ENCODE measurements at regions not wholly inside any gene's neighbourhood (a gene's known extent, or its start where the extent isn't known, plus 50 kb on each side); places are given as distances from the start of the nearest gene placed in this dataset.

DNA sequence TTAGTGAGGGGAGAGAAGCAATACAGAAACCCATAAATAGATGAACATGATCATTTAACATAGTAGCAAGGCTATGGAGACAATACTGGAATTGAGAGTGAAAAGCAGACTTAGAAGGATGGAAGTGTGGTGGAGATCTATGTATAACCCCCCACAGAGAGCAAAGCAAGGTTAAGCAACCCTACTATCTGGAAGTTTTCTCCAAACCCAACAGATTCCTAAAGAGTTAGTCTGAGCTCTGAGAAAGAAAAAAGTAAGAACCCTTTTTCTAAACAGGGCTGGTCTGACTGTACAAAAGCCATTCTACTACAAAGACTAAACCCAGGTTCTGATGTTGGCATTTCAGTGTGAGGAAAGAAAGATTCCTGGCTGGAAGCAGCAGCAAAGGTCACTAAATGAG lies 153.2 kb downstream of the WNT5A start:
- no peak overlapping the region for H3K9ac ChIP-seq (ENCODE audit: insufficient read depth in 1 of 2, low read depth in 2 of 2, low read length in 2 of 2)
- H3K27ac ChIP-seq (ENCODE audit: extremely low read depth, low read depth, low read length): no peak overlapping the region
- H3K27me3 ChIP-seq (ENCODE audit: control insufficient read depth in 2 of 2, insufficient read depth in 2 of 2, low read length in 2 of 2): no peaks in the 10 kb centered on the region
- H2AFZ ChIP-seq (ENCODE audit: low read depth, low read length): no peak overlapping the region
- BruUV-seq (replicated peaks): no TSS peak
- no peaks in the 10 kb centered on the region for H3K9me3 ChIP-seq (replicated peaks; ENCODE audit: control insufficient read depth, insufficient read depth, low read depth, low read length)
- ChIA-PET POLR2A (no interaction called here), CTCF (ENCODE audit: low intra/inter-chr PET ratio) (no interaction called here)
- H3K4me2 ChIP-seq (ENCODE audit: insufficient read depth, low read length): no peak overlapping the region
- H3K4me1 ChIP-seq (replicated peaks in 1 of 2; ENCODE audit: control insufficient read depth in 2 of 2, insufficient read depth in 2 of 2, low read length in 2 of 2): no peaks in the 10 kb centered on the region
- DNase-seq (ENCODE audit: extremely low read depth in 1 of 4, low spot score in 3 of 4): no peak
- no peak for FAIRE-seq
- no peak for TF ChIP-seq NBN (IDR thresholded peaks at IDR 0.05; ENCODE audit: low read depth)
- no peak for TF ChIP-seq ZBTB17 (CRISPR knock-in tag; IDR thresholded peaks at IDR 0.05)
- TF ChIP-seq EGR1 (conservative IDR thresholded peaks at IDR 0.05): no peak
- in situ Hi-C loops (cut with MboI) (no loop called here), intact Hi-C loops (cut with micrococcal nuclease) (no loop called here)
- ATAC-seq: no peak
- no peaks in the 10 kb centered on the region for H3K9me1 ChIP-seq (ENCODE audit: control insufficient read depth, insufficient read depth, low read length)
- no peak overlapping the region for H3K4me3 ChIP-seq
- H3K36me3 ChIP-seq (ENCODE audit: control insufficient read depth, insufficient read depth, low read length): no peaks in the 10 kb centered on the region
- no peaks in the 10 kb centered on the region for H4K20me1 ChIP-seq (replicated peaks; ENCODE audit: control insufficient read depth, insufficient read depth, low read length)
- H3K79me2 ChIP-seq (ENCODE audit: control insufficient read depth, insufficient read depth, low read length): no peaks in the 10 kb centered on the region

DNA sequence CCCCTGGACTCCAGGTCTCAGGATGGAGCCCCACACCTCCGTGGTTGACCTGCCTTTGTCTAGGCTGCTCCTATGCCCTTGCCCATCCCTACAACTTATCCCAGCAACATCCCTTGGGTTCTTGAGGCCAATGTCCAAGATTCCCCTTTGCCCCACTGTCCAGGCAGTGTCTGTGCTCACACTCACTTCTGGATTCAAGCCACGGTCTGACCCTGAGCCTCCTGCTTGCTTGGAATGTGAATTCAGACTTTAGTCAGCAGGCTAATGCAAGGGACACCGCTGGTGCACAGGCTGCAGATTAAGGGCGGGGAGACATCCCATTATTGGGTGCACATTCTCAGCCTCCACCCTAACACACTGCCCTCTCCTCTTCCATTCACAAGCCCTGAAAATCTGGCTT lies 154.1 kb downstream of the WNT5A start:
- TF ChIP-seq PHF21A (IDR thresholded peaks at IDR 0.05; ENCODE audit: borderline replicate concordance, low read depth) (no peak), POLR3A (IDR thresholded peaks at IDR 0.05; ENCODE audit: borderline replicate concordance, extremely low read depth, insufficient read depth, insufficient read length) (no peak)
- TF ChIP-seq, protein P1, sequence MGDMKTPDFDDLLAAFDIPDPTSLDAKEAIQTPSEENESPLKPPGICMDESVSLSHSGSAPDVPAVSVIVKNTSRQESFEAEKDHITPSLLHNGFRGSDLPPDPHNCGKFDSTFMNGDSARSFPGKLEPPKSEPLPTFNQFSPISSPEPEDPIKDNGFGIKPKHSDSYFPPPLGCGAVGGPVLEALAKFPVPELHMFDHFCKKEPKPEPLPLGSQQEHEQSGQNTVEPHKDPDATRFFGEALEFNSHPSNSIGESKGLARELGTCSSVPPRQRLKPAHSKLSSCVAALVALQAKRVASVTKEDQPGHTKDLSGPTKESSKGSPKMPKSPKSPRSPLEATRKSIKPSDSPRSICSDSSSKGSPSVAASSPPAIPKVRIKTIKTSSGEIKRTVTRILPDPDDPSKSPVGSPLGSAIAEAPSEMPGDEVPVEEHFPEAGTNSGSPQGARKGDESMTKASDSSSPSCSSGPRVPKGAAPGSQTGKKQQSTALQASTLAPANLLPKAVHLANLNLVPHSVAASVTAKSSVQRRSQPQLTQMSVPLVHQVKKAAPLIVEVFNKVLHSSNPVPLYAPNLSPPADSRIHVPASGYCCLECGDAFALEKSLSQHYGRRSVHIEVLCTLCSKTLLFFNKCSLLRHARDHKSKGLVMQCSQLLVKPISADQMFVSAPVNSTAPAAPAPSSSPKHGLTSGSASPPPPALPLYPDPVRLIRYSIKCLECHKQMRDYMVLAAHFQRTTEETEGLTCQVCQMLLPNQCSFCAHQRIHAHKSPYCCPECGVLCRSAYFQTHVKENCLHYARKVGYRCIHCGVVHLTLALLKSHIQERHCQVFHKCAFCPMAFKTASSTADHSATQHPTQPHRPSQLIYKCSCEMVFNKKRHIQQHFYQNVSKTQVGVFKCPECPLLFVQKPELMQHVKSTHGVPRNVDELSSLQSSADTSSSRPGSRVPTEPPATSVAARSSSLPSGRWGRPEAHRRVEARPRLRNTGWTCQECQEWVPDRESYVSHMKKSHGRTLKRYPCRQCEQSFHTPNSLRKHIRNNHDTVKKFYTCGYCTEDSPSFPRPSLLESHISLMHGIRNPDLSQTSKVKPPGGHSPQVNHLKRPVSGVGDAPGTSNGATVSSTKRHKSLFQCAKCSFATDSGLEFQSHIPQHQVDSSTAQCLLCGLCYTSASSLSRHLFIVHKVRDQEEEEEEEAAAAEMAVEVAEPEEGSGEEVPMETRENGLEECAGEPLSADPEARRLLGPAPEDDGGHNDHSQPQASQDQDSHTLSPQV (IDR thresholded peaks at IDR 0.05): no peak
- H3K4me3 ChIP-seq: no peak overlapping the region
- no peak overlapping the region for H3K9ac ChIP-seq (ENCODE audit: insufficient read depth in 1 of 2, low read depth in 2 of 2, low read length in 2 of 2)
- H3K79me2 ChIP-seq (ENCODE audit: control insufficient read depth, insufficient read depth, low read length): no peaks in the 10 kb centered on the region
- no TSS peak for BruUV-seq (replicated peaks)
- no peak for FAIRE-seq
- no peaks in the 10 kb centered on the region for H3K9me1 ChIP-seq (ENCODE audit: control insufficient read depth, insufficient read depth, low read length)
- ChIA-PET POLR2A (no interaction called here), CTCF (ENCODE audit: low intra/inter-chr PET ratio) (no interaction called here)
- DNase-seq (ENCODE audit: extremely low read depth in 1 of 4, low spot score in 3 of 4): no peak
- 0% methylated on average over 3 of the region's 4 CpGs for WGBS (ENCODE audit: insufficient coverage, low coverage, missing lambda C conversion rate)
- H4K20me1 ChIP-seq (replicated peaks; ENCODE audit: control insufficient read depth, insufficient read depth, low read length): no peaks in the 10 kb centered on the region
- no peaks in the 10 kb centered on the region for H3K36me3 ChIP-seq (ENCODE audit: control insufficient read depth, insufficient read depth, low read length)
- intact Hi-C loops (cut with micrococcal nuclease) (no loop called here), in situ Hi-C loops (cut with MboI) (no loop called here)
- H3K9me3 ChIP-seq (replicated peaks; ENCODE audit: control insufficient read depth, insufficient read depth, low read depth, low read length): no peaks in the 10 kb centered on the region
- H2AFZ ChIP-seq (ENCODE audit: low read depth, low read length): no peak overlapping the region
- no peaks in the 10 kb centered on the region for H3K4me1 ChIP-seq (replicated peaks in 1 of 2; ENCODE audit: control insufficient read depth in 2 of 2, insufficient read depth in 2 of 2, low read length in 2 of 2)
- H3K27ac ChIP-seq (ENCODE audit: extremely low read depth, low read depth, low read length): no peak overlapping the region
- no peaks in the 10 kb centered on the region for H3K27me3 ChIP-seq (ENCODE audit: control insufficient read depth in 2 of 2, insufficient read depth in 2 of 2, low read length in 2 of 2)
- ATAC-seq: no peak
- H3K4me2 ChIP-seq (ENCODE audit: insufficient read depth, low read length): no peak overlapping the region
